ENCODE measurements at regions not wholly inside any gene's neighbourhood (a gene's known extent, or its start where the extent isn't known, plus 50 kb on each side); places are given as distances from the start of the nearest gene placed in this dataset.

DNA sequence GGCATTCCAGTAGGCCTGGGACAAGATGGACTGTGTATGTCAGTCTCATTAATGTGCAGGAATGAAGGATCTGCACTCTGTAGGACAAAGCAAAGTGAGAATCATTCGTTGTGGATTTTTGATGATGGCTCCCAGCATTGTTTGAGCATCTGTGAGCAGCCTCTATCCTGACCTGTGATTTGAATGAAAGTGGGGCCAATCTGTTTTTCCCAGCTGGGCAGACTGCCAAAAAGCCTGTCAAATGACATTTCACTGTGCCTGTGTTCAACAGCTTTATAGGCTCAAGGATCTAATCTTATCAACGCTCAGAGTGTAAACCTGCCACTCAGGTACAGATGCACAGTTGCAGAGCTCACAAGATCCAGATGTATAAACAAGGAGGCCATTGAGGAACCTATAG, 86.7 kb upstream of the SYNDIG1 start:
- TF ChIP-seq, protein P1, sequence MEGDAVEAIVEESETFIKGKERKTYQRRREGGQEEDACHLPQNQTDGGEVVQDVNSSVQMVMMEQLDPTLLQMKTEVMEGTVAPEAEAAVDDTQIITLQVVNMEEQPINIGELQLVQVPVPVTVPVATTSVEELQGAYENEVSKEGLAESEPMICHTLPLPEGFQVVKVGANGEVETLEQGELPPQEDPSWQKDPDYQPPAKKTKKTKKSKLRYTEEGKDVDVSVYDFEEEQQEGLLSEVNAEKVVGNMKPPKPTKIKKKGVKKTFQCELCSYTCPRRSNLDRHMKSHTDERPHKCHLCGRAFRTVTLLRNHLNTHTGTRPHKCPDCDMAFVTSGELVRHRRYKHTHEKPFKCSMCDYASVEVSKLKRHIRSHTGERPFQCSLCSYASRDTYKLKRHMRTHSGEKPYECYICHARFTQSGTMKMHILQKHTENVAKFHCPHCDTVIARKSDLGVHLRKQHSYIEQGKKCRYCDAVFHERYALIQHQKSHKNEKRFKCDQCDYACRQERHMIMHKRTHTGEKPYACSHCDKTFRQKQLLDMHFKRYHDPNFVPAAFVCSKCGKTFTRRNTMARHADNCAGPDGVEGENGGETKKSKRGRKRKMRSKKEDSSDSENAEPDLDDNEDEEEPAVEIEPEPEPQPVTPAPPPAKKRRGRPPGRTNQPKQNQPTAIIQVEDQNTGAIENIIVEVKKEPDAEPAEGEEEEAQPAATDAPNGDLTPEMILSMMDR (IDR thresholded peaks at IDR 0.05; ENCODE audit: poor library complexity), result no peak
- TF ChIP-seq EZH2 (IDR thresholded peaks at IDR 0.05; ENCODE audit: borderline replicate concordance) (no peak), EZH2phosphoT487 (IDR thresholded peaks at IDR 0.05; ENCODE audit: low read depth, severe bottlenecking, unreplicated experiment) (no peak)

Measured in hepatocyte (in vitro differentiated cells).